ENCODE measurements at regions not wholly inside any gene's neighbourhood (a gene's known extent, or its start where the extent isn't known, plus 50 kb on each side); places are given as distances from the start of the nearest gene placed in this dataset.
"Not testable (repeated sequence)": the region's sequence is repeated elsewhere in the genome, so short reads cannot be mapped to it uniquely, and the experiment has no call there.

- DNase-seq (ENCODE audit: low read depth) = no peak
- TF ChIP-seq CTCF (IDR thresholded peaks at IDR 0.05; ENCODE audit: control insufficient read depth, extremely low read depth, insufficient read depth) = no peak
Observed at GRCh38 chr4:147285751-147286150, 195.1 kb upstream of the EDNRA start.

DNA sequence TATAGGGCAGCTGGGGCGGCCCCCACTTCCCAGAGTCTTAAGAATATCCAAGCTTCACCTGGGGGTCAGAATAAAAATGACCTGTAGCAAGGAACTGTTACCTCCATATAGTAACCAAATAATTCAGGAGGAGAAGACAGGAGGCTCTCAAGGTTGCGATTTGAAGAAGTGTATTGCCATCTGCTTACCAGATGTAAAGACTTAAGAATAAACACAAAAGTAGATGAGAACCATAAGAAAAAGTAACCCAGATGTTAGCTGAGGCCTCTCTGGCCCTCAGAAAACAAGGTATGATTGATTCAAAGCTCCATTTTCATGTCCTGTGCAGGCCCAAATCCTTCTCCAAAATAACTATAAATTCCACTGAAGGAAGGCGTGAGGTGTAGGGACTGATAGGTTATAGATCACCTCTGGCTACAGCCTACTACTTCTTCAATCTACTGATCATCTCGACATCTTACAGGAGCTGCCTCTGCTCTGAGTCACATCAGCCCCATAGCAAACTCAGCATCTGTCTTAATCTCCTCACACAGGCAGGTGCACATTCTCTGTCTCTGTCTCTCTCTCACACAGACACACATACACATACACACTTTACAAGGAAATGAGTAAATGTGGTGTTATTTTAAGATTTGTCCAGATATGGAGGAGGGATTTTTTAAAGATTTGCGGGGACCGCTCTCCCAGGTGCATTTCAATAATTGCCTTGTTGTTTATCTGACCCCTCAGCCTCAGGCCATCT is 193.9 kb upstream of the EDNRA start:
- TF ChIP-seq CTCF (IDR thresholded peaks at IDR 0.05; ENCODE audit: control insufficient read depth, extremely low read depth, insufficient read depth) = no peak
- no peak for DNase-seq (ENCODE audit: low read depth)

More at GRCh38 chr4:147285751-147286150, 195.1 kb upstream of the EDNRA start:
- no peak overlapping the region for H3K4me3 ChIP-seq (ENCODE audit: low read depth, low read length)

DNA sequence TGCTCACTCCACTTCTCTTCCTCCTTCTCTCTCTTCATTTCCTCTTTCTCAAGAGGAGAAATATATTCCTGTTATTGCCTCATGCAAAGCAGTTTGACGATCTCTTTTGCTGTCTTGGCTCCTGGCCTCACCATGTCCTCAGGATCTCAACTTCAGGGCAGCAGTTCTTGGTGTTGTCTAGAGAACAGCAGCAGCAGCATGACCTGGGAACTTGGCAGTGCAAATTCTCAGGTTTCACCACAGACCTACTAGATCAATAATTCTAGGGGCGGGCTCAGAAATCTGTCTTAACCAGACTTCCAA is 193.4 kb upstream of the EDNRA start:
- no peak overlapping the region for H3K4me3 ChIP-seq (ENCODE audit: low read depth, low read length)
- no peak for TF ChIP-seq CTCF (IDR thresholded peaks at IDR 0.05; ENCODE audit: control insufficient read depth, extremely low read depth, insufficient read depth)
- DNase-seq (ENCODE audit: low read depth) = no peak

More for the DNA sequence above, 193.9 kb upstream of the EDNRA start:
- H3K4me3 ChIP-seq (ENCODE audit: low read depth, low read length) = no peak overlapping the region

- no peak overlapping the region for H3K4me3 ChIP-seq (ENCODE audit: low read depth, low read length)
- DNase-seq (ENCODE audit: low read depth) = no peak
- no peak for TF ChIP-seq CTCF (IDR thresholded peaks at IDR 0.05; ENCODE audit: control insufficient read depth, extremely low read depth, insufficient read depth)
Observed at GRCh38 chr4:147288512-147288911, 192.4 kb upstream of the EDNRA start.

GRCh38 chr4:147289181-147289580 is 191.7 kb upstream of the EDNRA start:
- no peak for TF ChIP-seq CTCF (IDR thresholded peaks at IDR 0.05; ENCODE audit: control insufficient read depth, extremely low read depth, insufficient read depth)
- DNase-seq (ENCODE audit: low read depth) = no peak
- H3K4me3 ChIP-seq (ENCODE audit: low read depth, low read length) = no peak overlapping the region

GRCh38 chr4:147292604-147293313 is 188.1 kb upstream of the EDNRA start:
- peak; percentile 13 for DNase-seq (ENCODE audit: low read depth)
- not testable (repeated sequence) for H3K4me3 ChIP-seq (ENCODE audit: low read depth, low read length)

DNA sequence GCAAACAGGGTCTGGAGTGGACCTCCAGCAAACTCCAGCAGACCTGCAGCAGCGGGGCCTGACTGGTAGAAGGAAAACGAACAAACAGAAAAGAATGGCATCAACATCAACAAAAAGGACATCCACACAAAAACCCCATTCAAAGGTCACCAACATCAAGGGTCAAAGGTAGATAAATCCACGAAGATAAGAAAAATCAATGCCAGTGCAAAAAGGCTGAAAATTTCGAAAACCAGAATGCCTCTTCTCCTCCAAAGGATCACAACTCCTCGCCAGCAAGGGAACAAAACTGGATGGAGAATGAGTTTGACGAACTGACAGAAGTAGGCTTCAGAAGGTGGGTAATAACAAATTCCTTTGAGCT is 187.6 kb upstream of the EDNRA start:
- H3K4me3 ChIP-seq (ENCODE audit: low read depth, low read length); DNase-seq (ENCODE audit: low read depth): not testable (repeated sequence)

GRCh38 chr4:147299205-147299604 is 181.7 kb upstream of the EDNRA start:
- TF ChIP-seq CTCF (IDR thresholded peaks at IDR 0.05; ENCODE audit: control insufficient read depth, extremely low read depth, insufficient read depth) = no peak
- no peak for DNase-seq (ENCODE audit: low read depth)
- no peak overlapping the region for H3K4me3 ChIP-seq (ENCODE audit: low read depth, low read length)

Measured in LNCaP clone FGC (cell line).